Tibial nerve (tissue), 4 donors: ENCODE measurements at regions not wholly inside any gene's neighbourhood (a gene's known extent, or its start where the extent isn't known, plus 50 kb on each side); places are given as distances from the start of the nearest gene placed in this dataset.

ENCODE experiments used
- DNase-seq, 2 donors: peaks; one replicate each; pipeline ENCODE4 v3.0.0-alpha.2; 2019; ENCODE audit warnings: low spot score in 2 of 2
- H3K27ac ChIP-seq, 4 donors: fragments of 200-600 bp; sonication (generic) in 3 of 4; one replicate each; pipeline ENCODE4 v1.5.1; 2017 to 2019; ENCODE audit warnings: mild to moderate bottlenecking in 1 of 4
- H3K27me3 ChIP-seq, 2 donors: fragments of 200-600 bp; sonication (generic) in 1 of 2; one replicate each; pipeline versions ENCODE4 v1.5.1 to v1.6.0; 2017 to 2019
- H3K36me3 ChIP-seq, 3 donors: fragments of 200-600 bp; sonication (generic); one replicate each; pipeline ENCODE4 v1.5.1; 2018 to 2019
- H3K4me1 ChIP-seq, 4 donors: fragments of 200-600 bp; sonication (generic) in 3 of 4; one replicate each; pipeline ENCODE4 v1.5.1; 2017 to 2019
- H3K4me3 ChIP-seq, 4 donors: fragments of 200-600 bp; sonication (generic) in 3 of 4; one replicate each; pipeline ENCODE4 v1.5.1; 2017 to 2019; ENCODE audit warnings: mild to moderate bottlenecking in 1 of 4, moderate library complexity in 1 of 4
- H3K9me3 ChIP-seq, 4 donors: fragments of 200-600 bp; sonication (generic) in 3 of 4; one replicate each; pipeline ENCODE4 v1.5.1; 2017 to 2019
- CTCF ChIP-seq, 5 experiments: fragments of 200-600 bp in 3 of 5; fragments of 450-650 bp in 2 of 5; sonication (generic) in 3 of 5; IDR thresholded peaks; one replicate each; pipeline ENCODE4 v1.5.1; 2016 to 2019; ENCODE audit warnings: antibody characterized with exemption in 5 of 5, mild to moderate bottlenecking in 3 of 5, moderate library complexity in 2 of 5
- EP300 ChIP-seq, 2 donors: sonication (generic); formaldehyde crosslinking; IDR thresholded peaks; one replicate each; pipeline ENCODE4 v1.6.1; 2017; ENCODE audit warnings: antibody characterized with exemption in 2 of 2, mild to moderate bottlenecking in 1 of 2
- POLR2A ChIP-seq, 2 donors: fragments of 450-650 bp; IDR thresholded peaks; one replicate each; pipeline ENCODE4 v1.6.1; 2017; ENCODE audit warnings: antibody characterized with exemption in 2 of 2, mild to moderate bottlenecking in 2 of 2, moderate library complexity in 2 of 2
- WGBS, 2 donors: methylation state at CpG; one replicate each; pipeline ENCODE4 v1.1.5; 2018; 5-methylcytosine and 5-hydroxymethylcytosine counted together

DNA sequence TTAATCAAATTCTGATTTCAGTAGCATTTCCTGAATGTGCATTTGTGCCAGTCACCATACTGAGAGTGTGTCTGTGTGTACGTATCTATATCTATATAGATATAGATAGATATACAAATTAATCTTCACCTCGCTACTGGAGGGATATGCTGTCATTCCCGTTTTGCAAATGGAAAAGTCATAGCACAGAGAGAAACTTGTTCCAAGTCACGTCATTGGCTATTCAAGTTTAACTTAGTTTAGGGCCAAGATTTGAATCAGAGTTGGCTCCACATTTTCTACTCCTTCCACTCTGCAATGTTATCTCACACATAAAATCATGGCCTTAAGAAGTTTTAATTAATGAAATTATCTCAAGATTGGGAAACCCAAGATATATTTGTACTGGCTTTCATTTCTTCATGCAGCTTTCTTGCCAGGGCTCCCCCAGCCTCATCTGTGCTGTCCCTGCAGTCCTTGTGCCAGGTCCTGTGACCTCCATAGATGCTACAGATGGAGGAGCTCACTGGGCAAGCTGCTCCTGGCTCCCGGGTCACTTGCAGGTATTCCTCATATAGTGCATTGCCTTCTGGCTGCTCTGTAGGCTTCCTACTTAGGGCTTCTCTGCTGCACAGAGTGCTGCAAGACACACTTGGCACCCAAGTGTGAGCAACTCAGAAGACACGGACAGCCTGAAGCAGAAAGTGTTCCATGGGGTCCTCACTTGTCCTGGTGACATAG is 245.8 kb downstream of the KCNS3 start:
- H3K9me3 ChIP-seq, result no peaks in the 10 kb centered on the region

GRCh38 chr2:18123577-18123976 is 245.1 kb downstream of the KCNS3 start:
- DNase-seq, result no peak
- H3K4me3 ChIP-seq, result no peak overlapping the region
- no peak for TF ChIP-seq POLR2A (IDR thresholded peaks at IDR 0.05)
- TF ChIP-seq EP300 (IDR thresholded peaks at IDR 0.05), result no peak
- no peak for TF ChIP-seq CTCF (IDR thresholded peaks at IDR 0.05)
- WGBS, 2 donors, result 68 to 73% methylated on average over 3 of the region's 3 CpGs
- H3K27me3 ChIP-seq, result no peaks in the 10 kb centered on the region
- H3K36me3 ChIP-seq, result no peaks in the 10 kb centered on the region
- H3K27ac ChIP-seq, result no peak overlapping the region
- H3K9me3 ChIP-seq, result no peaks in the 10 kb centered on the region
- H3K4me1 ChIP-seq, result no peaks in the 10 kb centered on the region

More for the DNA sequence above, 245.8 kb downstream of the KCNS3 start:
- DNase-seq, result no peak
- Histone ChIP-seq H3K27me3 (no peaks in the 10 kb centered on the region), H3K27ac (no peak overlapping the region), H3K4me3 (no peak overlapping the region), H3K4me1 (no peaks in the 10 kb centered on the region), H3K36me3 (no peaks in the 10 kb centered on the region)
- WGBS, 2 donors, result 68 to 76% methylated on average over 6 of the region's 6 CpGs
- TF ChIP-seq EP300 (IDR thresholded peaks at IDR 0.05), result no peak
- no peak for TF ChIP-seq CTCF (IDR thresholded peaks at IDR 0.05)
- no peak for TF ChIP-seq POLR2A (IDR thresholded peaks at IDR 0.05)

DNA sequence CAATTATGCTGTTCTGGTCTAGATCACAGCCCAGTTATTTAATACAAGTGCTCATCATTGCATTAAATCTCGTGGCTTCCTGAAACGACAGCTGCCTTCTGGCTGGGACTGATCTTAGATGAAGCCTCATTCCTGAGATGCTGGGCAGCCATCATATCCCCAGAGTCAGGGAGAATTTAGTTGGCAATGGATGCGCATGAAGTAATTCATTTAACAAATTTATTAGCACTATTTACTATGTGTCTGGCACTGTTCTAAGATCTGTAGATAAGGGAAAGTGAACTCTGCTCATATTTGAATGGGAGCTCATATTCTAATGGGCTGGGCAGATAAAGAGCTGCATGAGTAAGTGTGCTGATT is 244.7 kb downstream of the KCNS3 start:
- 58 to 68% methylated on average over 3 of the region's 3 CpGs for WGBS, 2 donors
- no peak for DNase-seq

GRCh38 chr2:18122544-18123210 is 244.2 kb downstream of the KCNS3 start:
- Histone ChIP-seq H3K27me3 (no peaks in the 10 kb centered on the region), H3K36me3 (no peaks in the 10 kb centered on the region), H3K4me3 (no peak overlapping the region), H3K27ac (no peak overlapping the region), H3K4me1 (no peaks in the 10 kb centered on the region), H3K9me3 (no peaks in the 10 kb centered on the region)
- TF ChIP-seq POLR2A (IDR thresholded peaks at IDR 0.05) (no peak), EP300 (IDR thresholded peaks at IDR 0.05) (no peak), CTCF (IDR thresholded peaks at IDR 0.05) (no peak)
- 49 to 50% methylated on average over 3 of the region's 3 CpGs for WGBS, 2 donors
- no peak for DNase-seq

More for the DNA sequence above, 244.7 kb downstream of the KCNS3 start:
- no peaks in the 10 kb centered on the region for H3K4me1 ChIP-seq
- H3K9me3 ChIP-seq, result no peaks in the 10 kb centered on the region
- H3K27me3 ChIP-seq, result no peaks in the 10 kb centered on the region
- no peak overlapping the region for H3K27ac ChIP-seq
- TF ChIP-seq CTCF (IDR thresholded peaks at IDR 0.05), result no peak
- no peak for TF ChIP-seq EP300 (IDR thresholded peaks at IDR 0.05)
- TF ChIP-seq POLR2A (IDR thresholded peaks at IDR 0.05), result no peak
- no peaks in the 10 kb centered on the region for H3K36me3 ChIP-seq
- H3K4me3 ChIP-seq, result no peak overlapping the region

- 72 to 80% methylated on average over 3 of the region's 3 CpGs for WGBS, 2 donors
- Histone ChIP-seq H3K27me3 (no peaks in the 10 kb centered on the region), H3K4me3 (no peak overlapping the region), H3K27ac (no peak overlapping the region), H3K36me3 (no peaks in the 10 kb centered on the region), H3K9me3 (no peaks in the 10 kb centered on the region), H3K4me1 (no peaks in the 10 kb centered on the region)
- TF ChIP-seq EP300 (IDR thresholded peaks at IDR 0.05) (no peak), CTCF (IDR thresholded peaks at IDR 0.05) (no peak), POLR2A (IDR thresholded peaks at IDR 0.05) (no peak)
- no peak for DNase-seq
Measured at GRCh38 chr2:18119883-18120282, 241.4 kb downstream of the KCNS3 start.
